Occipital lobe (tissue), 1 donor: ENCODE measurements at regions not wholly inside any gene's neighbourhood (a gene's known extent, or its start where the extent isn't known, plus 50 kb on each side); places are given as distances from the start of the nearest gene placed in this dataset.

Experiments
- DNase-seq: peaks from one replicate; lab custom pipeline; 2025; lab: John Stamatoyannopoulos, UW

- DNase-seq, result no peak
Observed at GRCh38 chr4:100806988-100807387, 289.2 kb upstream of the EMCN start.

- no peak for DNase-seq
Observed at GRCh38 chr4:100805538-100805937, 287.7 kb upstream of the EMCN start.

- DNase-seq, result no peak
Observed at GRCh38 chr4:100804576-100805360, 286.9 kb upstream of the EMCN start.

GRCh38 chr4:100803751-100804150 lies 285.9 kb upstream of the EMCN start:
- DNase-seq, result no peak

- no peak for DNase-seq
Observed at GRCh38 chr4:100799761-100800539, 282.1 kb upstream of the EMCN start.

- no peak for DNase-seq
Observed at GRCh38 chr4:100797791-100798190, 280.0 kb upstream of the EMCN start.

GRCh38 chr4:100797356-100797755 lies 279.5 kb upstream of the EMCN start:
- no peak for DNase-seq

- DNase-seq, result no peak
Observed at GRCh38 chr4:100796332-100796731, 278.5 kb upstream of the EMCN start.

- DNase-seq, result no peak
Observed at GRCh38 chr4:100795581-100795980, 277.8 kb upstream of the EMCN start.

- DNase-seq, result no peak
Observed at GRCh38 chr4:100790836-100791615, 273.2 kb upstream of the EMCN start.

GRCh38 chr4:100789991-100790390 lies 272.2 kb upstream of the EMCN start:
- DNase-seq, result no peak

GRCh38 chr4:100786481-100786880 lies 268.7 kb upstream of the EMCN start:
- no peak for DNase-seq

- no peak for DNase-seq
Observed at GRCh38 chr4:100782356-100782755, 264.5 kb upstream of the EMCN start.

- no peak for DNase-seq
Observed at GRCh38 chr4:100781435-100781834, 263.6 kb upstream of the EMCN start.

- DNase-seq, result no peak
Observed at GRCh38 chr4:100780126-100780525, 262.3 kb upstream of the EMCN start.

- no peak for DNase-seq
Observed at GRCh38 chr4:100778431-100778830, 260.6 kb upstream of the EMCN start.

- no peak for DNase-seq
Observed at GRCh38 chr4:100762738-100763137, 244.9 kb upstream of the EMCN start.

- no peak for DNase-seq
Observed at GRCh38 chr4:100754751-100755150, 236.9 kb upstream of the EMCN start.

- no peak for DNase-seq
Observed at GRCh38 chr4:100746141-100746739, 228.4 kb upstream of the EMCN start.

- DNase-seq, result no peak
Observed at GRCh38 chr4:100742045-100742444, 224.2 kb upstream of the EMCN start.

- DNase-seq, result no peak
Observed at GRCh38 chr4:100739426-100739825, 221.6 kb upstream of the EMCN start.
